Prostate gland (tissue), 2 donors: ENCODE measurements at regions not wholly inside any gene's neighbourhood (a gene's known extent, or its start where the extent isn't known, plus 50 kb on each side); places are given as distances from the start of the nearest gene placed in this dataset.

Experiments used
- DNase-seq: peaks from one replicate; pipeline ENCODE4 v3.0.0-alpha.2; 2019; ENCODE audit warnings: low spot score
- H3K27ac ChIP-seq, 2 donors: fragments of 200-600 bp; sonication (generic); 2 replicates each; pipeline ENCODE4 v1.5.1; 2017 to 2019
- H3K27me3 ChIP-seq: fragments of 200-600 bp; sonication (generic); replicated peaks from 2 replicates; pipeline ENCODE4 v1.5.1; 2019; ENCODE audit not compliant: insufficient read depth
- H3K36me3 ChIP-seq, 2 donors: fragments of 200-600 bp; sonication (generic); 1 replicate in 1 of 2; 2 replicates in 1 of 2; pipeline versions ENCODE4 v1.5.1 to v1.8.1; 2017 to 2019
- H3K4me1 ChIP-seq: fragments of 200-600 bp; sonication (generic); replicated peaks from 2 replicates; pipeline ENCODE4 v1.5.1; 2019
- H3K4me3 ChIP-seq, 2 donors: fragments of 200-600 bp; sonication (generic); 2 replicates each; pipeline ENCODE4 v1.5.1; 2017 to 2019
- H3K9me3 ChIP-seq: fragments of 200-600 bp; sonication (generic); 2 replicates; pipeline ENCODE4 v1.5.1; 2017
- CTCF ChIP-seq, 4 experiments: fragments of 200-600 bp in 2 of 4; fragments of 450-650 bp in 2 of 4; sonication (generic) in 2 of 4; IDR thresholded peaks; 1 replicate in 3 of 4; 2 replicates in 1 of 4; pipeline ENCODE4 v1.5.1; 2016 to 2019; ENCODE audit warnings: antibody characterized with exemption in 4 of 4, mild to moderate bottlenecking in 2 of 4, moderate library complexity in 2 of 4
- POLR2A ChIP-seq: fragments of 450-650 bp; IDR thresholded peaks from one replicate; pipeline ENCODE4 v1.6.1; 2016; ENCODE audit warnings: antibody characterized with exemption, mild to moderate bottlenecking
- POLR2AphosphoS5 ChIP-seq: sonication (generic); formaldehyde crosslinking; IDR thresholded peaks from one replicate; pipeline ENCODE4 v1.6.1; 2017; ENCODE audit warnings: antibody characterized with exemption
- WGBS: methylation state at CpG from one replicate; pipeline ENCODE4 v1.1.5; 2018; 5-methylcytosine and 5-hydroxymethylcytosine counted together
- intact Hi-C: fragments of 100-400 bp; cut with DNase I; formaldehyde crosslinking; loops from one replicate; pipeline ENCODE4 v1.14.2; 2022

GRCh38 chr18:2138552-2138951, 432.8 kb downstream of the METTL4 start:
- TF ChIP-seq POLR2A = no peak
- no peak for TF ChIP-seq CTCF (IDR thresholded peaks at IDR 0.05)
- no peak for TF ChIP-seq POLR2AphosphoS5
- H3K4me3 ChIP-seq = no peak overlapping the region
- no peak for DNase-seq
- intact Hi-C loops = no loop called here
- no peak overlapping the region for H3K27ac ChIP-seq
- 83% methylated on average over 3 of the region's 3 CpGs for WGBS
- no peaks in the 10 kb centered on the region for H3K36me3 ChIP-seq
- no peaks in the 10 kb centered on the region for H3K4me1 ChIP-seq
- H3K27me3 ChIP-seq = no peaks in the 10 kb centered on the region
- H3K9me3 ChIP-seq = no peaks in the 10 kb centered on the region

DNA sequence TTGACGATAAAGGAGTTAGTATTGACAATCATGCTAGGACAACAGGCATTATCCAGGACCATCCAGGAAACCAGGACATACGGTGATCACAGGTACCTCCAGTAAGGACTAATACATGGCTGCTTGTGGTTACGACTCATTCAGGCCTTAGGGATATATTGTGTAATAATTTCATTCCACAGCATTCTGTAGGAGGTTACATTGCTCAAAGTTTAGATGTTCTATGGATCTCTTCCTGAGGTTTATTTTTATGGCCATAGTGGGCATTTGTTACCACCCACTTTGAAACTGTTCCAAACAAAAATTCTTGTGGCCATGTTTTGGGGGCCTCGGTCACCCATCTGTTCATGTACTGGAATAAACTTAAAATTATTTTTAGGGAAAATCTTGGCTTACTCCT, 431.6 kb downstream of the METTL4 start:
- Histone ChIP-seq H3K27me3 (no peaks in the 10 kb centered on the region), H3K36me3 (no peaks in the 10 kb centered on the region), H3K27ac (no peak overlapping the region), H3K4me3 (no peak overlapping the region), H3K4me1 (no peaks in the 10 kb centered on the region), H3K9me3 (no peaks in the 10 kb centered on the region)
- intact Hi-C loops = no loop called here
- WGBS = 90% methylated on average over 4 of the region's 4 CpGs
- TF ChIP-seq POLR2AphosphoS5 = no peak
- TF ChIP-seq CTCF (IDR thresholded peaks at IDR 0.05) = no peak
- TF ChIP-seq POLR2A = no peak
- DNase-seq = no peak

DNA sequence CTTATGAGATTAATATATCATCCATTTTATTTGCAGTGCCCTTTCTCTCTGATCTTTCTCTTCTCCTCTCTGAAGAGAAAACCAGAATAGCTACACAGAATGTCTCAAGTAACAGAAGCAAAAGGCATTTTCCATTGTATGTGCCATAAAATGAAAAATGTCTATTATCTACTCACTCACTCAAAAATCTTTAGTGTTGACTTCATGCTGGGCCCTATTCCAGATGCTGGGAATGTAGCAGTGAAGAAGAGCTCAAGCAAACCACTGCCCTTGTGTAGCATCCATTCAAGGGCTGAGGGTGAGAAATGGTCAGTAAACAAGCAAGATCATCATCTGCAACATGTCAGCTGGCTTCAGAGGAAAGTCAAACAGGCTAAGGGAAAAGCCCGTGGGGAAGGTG, 427.7 kb downstream of the METTL4 start:
- Histone ChIP-seq H3K36me3 (no peaks in the 10 kb centered on the region), H3K27ac (no peak overlapping the region), H3K27me3 (no peaks in the 10 kb centered on the region), H3K9me3 (no peaks in the 10 kb centered on the region), H3K4me1 (no peaks in the 10 kb centered on the region), H3K4me3 (no peak overlapping the region)
- 44% methylated on average over 1 of the region's 1 CpG for WGBS
- TF ChIP-seq POLR2AphosphoS5 (no peak), CTCF (IDR thresholded peaks at IDR 0.05) (no peak), POLR2A (no peak)
- intact Hi-C loops = no loop called here
- no peak for DNase-seq

DNA sequence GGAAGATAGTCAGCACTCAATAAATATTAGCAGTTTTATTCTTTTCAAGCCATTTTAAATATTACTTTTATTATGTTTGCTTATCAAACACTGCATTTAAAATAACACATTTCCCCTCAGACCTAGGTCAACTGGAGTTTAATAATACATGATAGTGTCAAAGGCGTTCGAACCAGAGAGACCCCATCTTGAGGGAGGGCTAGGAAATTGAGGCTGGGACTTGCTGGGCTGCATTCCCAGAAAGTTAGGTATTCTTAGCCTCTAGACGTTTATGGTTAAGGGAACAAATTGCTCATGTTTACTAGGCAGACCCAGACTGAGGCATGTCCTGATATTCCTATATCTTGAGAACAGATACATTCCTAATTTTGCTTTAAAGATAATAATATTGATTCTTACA, 426.5 kb downstream of the METTL4 start:
- WGBS = 74% methylated on average over 3 of the region's 3 CpGs
- Histone ChIP-seq H3K4me3 (no peak overlapping the region), H3K36me3 (no peaks in the 10 kb centered on the region), H3K9me3 (no peaks in the 10 kb centered on the region), H3K27me3 (no peaks in the 10 kb centered on the region), H3K4me1 (no peaks in the 10 kb centered on the region), H3K27ac (no peak overlapping the region)
- no peak for TF ChIP-seq CTCF (IDR thresholded peaks at IDR 0.05)
- TF ChIP-seq POLR2A = no peak
- TF ChIP-seq POLR2AphosphoS5 = no peak
- DNase-seq = no peak
- intact Hi-C loops = no loop called here

DNA sequence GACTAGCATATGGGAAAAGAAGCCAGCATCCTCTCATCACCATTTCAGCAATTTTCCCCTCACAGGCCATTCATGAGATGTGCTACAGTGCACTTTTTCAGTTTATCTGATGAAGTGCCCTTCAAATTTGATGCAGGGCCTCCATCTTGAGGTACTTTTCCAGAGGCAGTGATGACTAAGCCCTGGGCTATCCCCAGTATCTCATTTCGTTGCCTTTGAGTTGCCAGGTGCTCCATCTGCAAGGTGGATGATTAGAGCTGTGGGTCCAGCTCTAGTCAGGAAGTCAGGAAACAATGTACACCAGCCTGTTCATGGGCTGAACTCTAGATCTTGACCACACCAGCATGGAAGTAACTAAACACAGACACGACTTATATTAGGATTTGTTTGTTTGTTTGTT, 425.2 kb downstream of the METTL4 start:
- Histone ChIP-seq H3K9me3 (no peaks in the 10 kb centered on the region), H3K36me3 (no peaks in the 10 kb centered on the region), H3K4me1 (no peaks in the 10 kb centered on the region), H3K27ac (no peak overlapping the region), H3K4me3 (no peak overlapping the region), H3K27me3 (no peaks in the 10 kb centered on the region)
- 84% methylated on average over 2 of the region's 2 CpGs for WGBS
- DNase-seq = no peak
- intact Hi-C loops = no loop called here
- no peak for TF ChIP-seq POLR2A
- TF ChIP-seq CTCF (IDR thresholded peaks at IDR 0.05) = no peak
- TF ChIP-seq POLR2AphosphoS5 = no peak
